ENCODE measurements at regions not wholly inside any gene's neighbourhood (a gene's known extent, or its start where the extent isn't known, plus 50 kb on each side); places are given as distances from the start of the nearest gene placed in this dataset.
"Not testable (repeated sequence)": the region's sequence is repeated elsewhere in the genome, so short reads cannot be mapped to it uniquely, and the experiment has no call there.

- no peak for DNase-seq (ENCODE audit: low read depth in 4 of 4, low spot score in 3 of 4)
Observed at GRCh38 chr14:23894362-23895052, 59.1 kb upstream of the DHRS4 start.

GRCh38 chr14:23895053-23895419 lies 58.5 kb upstream of the DHRS4 start:
- DNase-seq (ENCODE audit: low read depth in 4 of 4, low spot score in 3 of 4): no peak

GRCh38 chr14:23895480-23895879 lies 58.1 kb upstream of the DHRS4 start:
- no peak for DNase-seq (ENCODE audit: low read depth in 4 of 4, low spot score in 3 of 4)

GRCh38 chr14:23896609-23897153 lies 56.9 kb upstream of the DHRS4 start:
- no peak for DNase-seq (ENCODE audit: low read depth in 4 of 4, low spot score in 3 of 4)

GRCh38 chr14:23897291-23897690 lies 56.3 kb upstream of the DHRS4 start:
- not testable (repeated sequence) for DNase-seq (ENCODE audit: low read depth in 4 of 4, low spot score in 3 of 4)

GRCh38 chr14:23898359-23898758 lies 55.2 kb upstream of the DHRS4 start:
- DNase-seq (ENCODE audit: low read depth in 4 of 4, low spot score in 3 of 4): not testable (repeated sequence)

GRCh38 chr14:23899788-23900187 lies 53.8 kb upstream of the DHRS4 start:
- no peak for DNase-seq (ENCODE audit: low read depth in 4 of 4, low spot score in 3 of 4)

- no peak for DNase-seq (ENCODE audit: low read depth in 4 of 4, low spot score in 3 of 4)
Observed at GRCh38 chr14:23903442-23903841, 50.1 kb upstream of the DHRS4 start.

Data from right renal pelvis (tissue), 4 donors.